Transverse colon (tissue), 4 donors: ENCODE measurements at regions not wholly inside any gene's neighbourhood (a gene's known extent, or its start where the extent isn't known, plus 50 kb on each side); places are given as distances from the start of the nearest gene placed in this dataset.

Experiments used
- POLR2A ChIP-seq: fragments of 450-650 bp; IDR thresholded peaks from one replicate; pipeline ENCODE4 v1.6.1; 2016; ENCODE audit warnings: antibody characterized with exemption, mild to moderate bottlenecking, moderate library complexity
- POLR2AphosphoS5 ChIP-seq, 3 donors: sonication (generic); formaldehyde crosslinking; IDR thresholded peaks; one replicate each; pipeline ENCODE4 v1.6.1; 2016; ENCODE audit warnings: antibody characterized with exemption in 3 of 3
- TF ChIP-seq, protein P1 (sequence below), 5 experiments: fragments of 200-600 bp in 3 of 5; fragments of 450-650 bp in 2 of 5; sonication (generic) in 3 of 5; IDR thresholded peaks; 1 replicate in 2 of 5; 2 replicates in 3 of 5; pipeline ENCODE4 v1.5.1; 2016 to 2017; ENCODE audit warnings: antibody characterized with exemption in 5 of 5, inconsistent platforms in 3 of 5, mild to moderate bottlenecking in 2 of 5, moderate library complexity in 1 of 5

- no peak for TF ChIP-seq POLR2A
- TF ChIP-seq, protein P1, sequence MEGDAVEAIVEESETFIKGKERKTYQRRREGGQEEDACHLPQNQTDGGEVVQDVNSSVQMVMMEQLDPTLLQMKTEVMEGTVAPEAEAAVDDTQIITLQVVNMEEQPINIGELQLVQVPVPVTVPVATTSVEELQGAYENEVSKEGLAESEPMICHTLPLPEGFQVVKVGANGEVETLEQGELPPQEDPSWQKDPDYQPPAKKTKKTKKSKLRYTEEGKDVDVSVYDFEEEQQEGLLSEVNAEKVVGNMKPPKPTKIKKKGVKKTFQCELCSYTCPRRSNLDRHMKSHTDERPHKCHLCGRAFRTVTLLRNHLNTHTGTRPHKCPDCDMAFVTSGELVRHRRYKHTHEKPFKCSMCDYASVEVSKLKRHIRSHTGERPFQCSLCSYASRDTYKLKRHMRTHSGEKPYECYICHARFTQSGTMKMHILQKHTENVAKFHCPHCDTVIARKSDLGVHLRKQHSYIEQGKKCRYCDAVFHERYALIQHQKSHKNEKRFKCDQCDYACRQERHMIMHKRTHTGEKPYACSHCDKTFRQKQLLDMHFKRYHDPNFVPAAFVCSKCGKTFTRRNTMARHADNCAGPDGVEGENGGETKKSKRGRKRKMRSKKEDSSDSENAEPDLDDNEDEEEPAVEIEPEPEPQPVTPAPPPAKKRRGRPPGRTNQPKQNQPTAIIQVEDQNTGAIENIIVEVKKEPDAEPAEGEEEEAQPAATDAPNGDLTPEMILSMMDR (IDR thresholded peaks at IDR 0.05): no peak
- TF ChIP-seq POLR2AphosphoS5 (IDR thresholded peaks at IDR 0.05): no peak
Observed at GRCh38 chr12:33116284-33116683, 219.7 kb upstream of the PKP2 start.
